ENCODE measurements at regions not wholly inside any gene's neighbourhood (a gene's known extent, or its start where the extent isn't known, plus 50 kb on each side); places are given as distances from the start of the nearest gene placed in this dataset.

DNA sequence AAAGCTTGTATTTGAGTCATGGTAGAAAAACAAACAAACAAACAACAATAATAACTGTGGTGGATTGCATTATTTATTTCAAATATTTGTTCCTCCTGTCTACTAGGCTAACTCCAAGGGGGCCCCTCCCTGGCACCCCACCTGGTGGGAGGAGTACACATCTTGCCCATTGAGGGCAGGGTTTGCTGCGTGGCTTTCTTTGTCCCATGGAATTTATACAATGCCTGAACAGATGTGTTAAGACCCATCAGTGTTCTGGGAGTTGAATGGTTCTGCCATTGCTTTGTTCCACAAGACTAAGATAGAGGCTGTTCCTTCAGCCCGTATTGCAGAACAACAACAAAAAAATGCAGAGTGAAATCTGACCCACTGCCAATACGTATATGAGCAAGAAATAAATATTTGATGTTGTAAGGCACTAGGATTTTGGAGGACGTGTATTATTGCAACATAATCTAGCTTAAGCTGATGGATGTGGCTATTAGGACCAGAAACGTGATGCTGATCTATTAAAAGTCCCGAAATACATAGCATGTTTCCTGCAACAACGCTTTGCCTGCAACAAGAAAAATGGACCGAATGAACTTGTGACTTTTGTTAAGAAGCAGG is 119.1 kb upstream of the JCAD start:
- no peak overlapping the region for H3K4ac ChIP-seq (ENCODE audit: low read depth, low read length)
- Mint-ChIP-seq H3K4me1 (no peaks in the 10 kb centered on the region), H3K27ac (no peak overlapping the region), H3K4me3 (no peak overlapping the region), H3K27me3 (ENCODE audit: low read depth) (peaks cover 2% of the 10 kb centered on the region), H3K36me3 (ENCODE audit: insufficient read depth in 1 of 3, low read depth in 3 of 3) (no peaks in the 10 kb centered on the region), H3K9me3 (no peaks in the 10 kb centered on the region)
- H3K79me1 ChIP-seq (ENCODE audit: insufficient read depth, low read depth, low read length, poor library complexity, severe bottlenecking) = no peaks in the 10 kb centered on the region
- no peak overlapping the region for H4K91ac ChIP-seq (ENCODE audit: insufficient read length, low read depth, low read length)
- H3K56ac ChIP-seq (ENCODE audit: insufficient read length, low read depth, low read length) = no peak overlapping the region
- no peak overlapping the region for H4K8ac ChIP-seq (replicated peaks; ENCODE audit: insufficient read length, low read depth, low read length)
- H2BK15ac ChIP-seq (ENCODE audit: low read depth, low read length) = no peak overlapping the region
- H4K20me1 ChIP-seq (ENCODE audit: control insufficient read depth, insufficient read depth, insufficient read length) = no peaks in the 10 kb centered on the region
- no peak overlapping the region for H3K14ac ChIP-seq (ENCODE audit: insufficient read depth, low read length)
- H3K9me3 ChIP-seq (ENCODE audit: control insufficient read depth, low read depth, low read length) = no peaks in the 10 kb centered on the region
- H3T11ph ChIP-seq (ENCODE audit: low read length) = no peak overlapping the region
- no peaks in the 10 kb centered on the region for H3K27me3 ChIP-seq (ENCODE audit: insufficient read depth, low read length)
- no peaks in the 10 kb centered on the region for H3K79me2 ChIP-seq (ENCODE audit: insufficient read depth, low read length)
- no peak overlapping the region for H2BK120ac ChIP-seq (ENCODE audit: low read depth, low read length, poor library complexity, severe bottlenecking)
- no peak overlapping the region for H3K27ac ChIP-seq (ENCODE audit: insufficient read length, low read depth, low read length)
- H2BK20ac ChIP-seq (ENCODE audit: low read depth, low read length, poor library complexity, severe bottlenecking) = no peak overlapping the region
- no peak for DNase-seq
- no peak overlapping the region for H3K23ac ChIP-seq (ENCODE audit: insufficient read length, low read depth, low read length)
- H2BK5ac ChIP-seq (ENCODE audit: insufficient read length, low read length) = no peak overlapping the region
- no peak overlapping the region for H3K4me2 ChIP-seq (ENCODE audit: insufficient read depth, insufficient read length, low read length)
- H3K9ac ChIP-seq (ENCODE audit: extremely low read depth, insufficient read length, low read length) = no peak overlapping the region
- H2AK5ac ChIP-seq (ENCODE audit: insufficient read length, low read length) = no peak overlapping the region
- no peaks in the 10 kb centered on the region for H3K23me2 ChIP-seq (ENCODE audit: insufficient read length, low read depth, low read length, poor library complexity, severe bottlenecking)
- TF ChIP-seq, protein P1, sequence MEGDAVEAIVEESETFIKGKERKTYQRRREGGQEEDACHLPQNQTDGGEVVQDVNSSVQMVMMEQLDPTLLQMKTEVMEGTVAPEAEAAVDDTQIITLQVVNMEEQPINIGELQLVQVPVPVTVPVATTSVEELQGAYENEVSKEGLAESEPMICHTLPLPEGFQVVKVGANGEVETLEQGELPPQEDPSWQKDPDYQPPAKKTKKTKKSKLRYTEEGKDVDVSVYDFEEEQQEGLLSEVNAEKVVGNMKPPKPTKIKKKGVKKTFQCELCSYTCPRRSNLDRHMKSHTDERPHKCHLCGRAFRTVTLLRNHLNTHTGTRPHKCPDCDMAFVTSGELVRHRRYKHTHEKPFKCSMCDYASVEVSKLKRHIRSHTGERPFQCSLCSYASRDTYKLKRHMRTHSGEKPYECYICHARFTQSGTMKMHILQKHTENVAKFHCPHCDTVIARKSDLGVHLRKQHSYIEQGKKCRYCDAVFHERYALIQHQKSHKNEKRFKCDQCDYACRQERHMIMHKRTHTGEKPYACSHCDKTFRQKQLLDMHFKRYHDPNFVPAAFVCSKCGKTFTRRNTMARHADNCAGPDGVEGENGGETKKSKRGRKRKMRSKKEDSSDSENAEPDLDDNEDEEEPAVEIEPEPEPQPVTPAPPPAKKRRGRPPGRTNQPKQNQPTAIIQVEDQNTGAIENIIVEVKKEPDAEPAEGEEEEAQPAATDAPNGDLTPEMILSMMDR (conservative IDR thresholded peaks at IDR 0.05) = no peak
- H4K5ac ChIP-seq (ENCODE audit: insufficient read length, low read depth, low read length) = no peak overlapping the region
- no peak overlapping the region for H2AFZ ChIP-seq (ENCODE audit: low read length)
- no peak overlapping the region for H3K18ac ChIP-seq (ENCODE audit: insufficient read length, low read depth, low read length)
- H2BK12ac ChIP-seq (ENCODE audit: insufficient read length, low read depth, low read length) = no peak overlapping the region
- WGBS (ENCODE audit: extremely low coverage, insufficient read length, low lambda C conversion rate) = no CpG with 5 or more reads among the region's 8 CpGs
- no peaks in the 10 kb centered on the region for H3K4me1 ChIP-seq (ENCODE audit: insufficient read depth, low read length)
